Panc1 (cell line): ENCODE measurements at regions not wholly inside any gene's neighbourhood (a gene's known extent, or its start where the extent isn't known, plus 50 kb on each side); places are given as distances from the start of the nearest gene placed in this dataset.

Source experiments
- ATAC-seq: fragments of 200-7000 bp; cut with Tn5 transposase; 2 replicates; pipeline ENCODE4 v1.9.1; 2020; ENCODE audit warnings: mild to moderate bottlenecking, moderate library complexity
- BruUV-seq: library from RNA; stranded (reverse); fragments of 400-500 nt; replicated peaks from 2 replicates; lab custom pipeline; 2021; lab: Mats Ljungman, UMichigan
- CTCF ChIA-PET: fragments of 300-600 bp; sonication (Branson Sonifier 250); formaldehyde crosslinking; loops from one replicate; lab custom pipeline; 2022; ENCODE audit warnings: antibody characterized with exemption; lab: Charles Lee
- POLR2A ChIA-PET: fragments of 300-600 bp; sonication (Branson Sonifier 250); formaldehyde crosslinking; loops from one replicate; lab custom pipeline; 2022; ENCODE audit warnings: antibody characterized with exemption; lab: Charles Lee
- DNase-seq: peaks from one replicate; pipeline ENCODE4 v3.0.0-alpha.2; 2010; ENCODE audit warnings: low read depth, low spot score
- H3K27ac ChIP-seq: 2 replicates; pipeline ENCODE4 v1.5.1; 2011; ENCODE audit warnings: mild to moderate bottlenecking, low read length, inconsistent platforms
- H3K27me3 ChIP-seq: fragments of 200-500 bp; sonication (Bioruptor generic); 2 replicates; pipeline ENCODE4 v1.6.0; 2014; ENCODE audit warnings: low read length, inconsistent platforms; ENCODE audit not compliant: control insufficient read depth, insufficient read depth
- H3K36me3 ChIP-seq: fragments of 200-500 bp; sonication (Bioruptor generic); 2 replicates; pipeline ENCODE4 v1.5.1; 2014; ENCODE audit warnings: inconsistent platforms, mild to moderate bottlenecking, low read length, moderate library complexity; ENCODE audit not compliant: control insufficient read depth, insufficient read depth
- H3K4me1 ChIP-seq: 2 replicates; pipeline ENCODE4 v1.5.1; 2011; ENCODE audit warnings: inconsistent platforms, mild to moderate bottlenecking, low read length, moderate library complexity; ENCODE audit not compliant: control insufficient read depth, insufficient read depth
- H3K4me3 ChIP-seq, 2 experiments: 2 replicates each; pipeline ENCODE4 v1.5.1; 2011 to 2012; ENCODE audit warnings: low read depth in 2 of 2, low read length in 2 of 2, mild to moderate bottlenecking in 2 of 2, inconsistent platforms in 1 of 2, moderate library complexity in 1 of 2
- H3K9me3 ChIP-seq: fragments of 200-500 bp; sonication (Bioruptor generic); 2 replicates; pipeline ENCODE4 v1.5.1; 2014; ENCODE audit warnings: low read depth, mild to moderate bottlenecking, inconsistent platforms, low read length, moderate library complexity; ENCODE audit not compliant: control insufficient read depth, insufficient read depth
- CTCF ChIP-seq: fragments of 450-650 bp; IDR thresholded peaks from 2 replicates; pipeline ENCODE4 v1.5.1; 2017; ENCODE audit warnings: mild to moderate bottlenecking
- POLR2AphosphoS5 ChIP-seq: IDR thresholded peaks from 2 replicates; pipeline ENCODE4 v1.6.1; 2012; ENCODE audit warnings: mild to moderate bottlenecking, low read depth, low read length, moderate library complexity
- REST ChIP-seq, 2 experiments: IDR thresholded peaks; 2 replicates each; pipeline ENCODE4 v1.6.1; 2011 to 2012; ENCODE audit warnings: low read depth in 2 of 2, control low read depth in 1 of 2, low read length in 1 of 2, mild to moderate bottlenecking in 1 of 2, moderate library complexity in 1 of 2; ENCODE audit not compliant: insufficient read depth in 1 of 2
- SIN3A ChIP-seq: IDR thresholded peaks from 2 replicates; pipeline ENCODE4 v1.6.1; 2012; ENCODE audit warnings: low read depth, mild to moderate bottlenecking, low read length, moderate library complexity, borderline replicate concordance; ENCODE audit not compliant: insufficient read depth
- TCF7L2 ChIP-seq: IDR thresholded peaks from 2 replicates; pipeline ENCODE4 v1.6.1; 2011; ENCODE audit warnings: mild to moderate bottlenecking, low read depth, low read length, inconsistent platforms
- in situ Hi-C: cut with HindIII; loops from 2 replicates; pipeline ENCODE4 v1.10.0; 2016; ENCODE audit warnings: low sequenced_read_pairs, low pct_unique_long_range_greater_than_20kb
- intact Hi-C: fragments of 100-400 bp; cut with micrococcal nuclease; formaldehyde crosslinking; loops from one replicate; pipeline ENCODE4 v1.10.0; 2022; ENCODE audit not compliant: unreplicated experiment

DNA sequence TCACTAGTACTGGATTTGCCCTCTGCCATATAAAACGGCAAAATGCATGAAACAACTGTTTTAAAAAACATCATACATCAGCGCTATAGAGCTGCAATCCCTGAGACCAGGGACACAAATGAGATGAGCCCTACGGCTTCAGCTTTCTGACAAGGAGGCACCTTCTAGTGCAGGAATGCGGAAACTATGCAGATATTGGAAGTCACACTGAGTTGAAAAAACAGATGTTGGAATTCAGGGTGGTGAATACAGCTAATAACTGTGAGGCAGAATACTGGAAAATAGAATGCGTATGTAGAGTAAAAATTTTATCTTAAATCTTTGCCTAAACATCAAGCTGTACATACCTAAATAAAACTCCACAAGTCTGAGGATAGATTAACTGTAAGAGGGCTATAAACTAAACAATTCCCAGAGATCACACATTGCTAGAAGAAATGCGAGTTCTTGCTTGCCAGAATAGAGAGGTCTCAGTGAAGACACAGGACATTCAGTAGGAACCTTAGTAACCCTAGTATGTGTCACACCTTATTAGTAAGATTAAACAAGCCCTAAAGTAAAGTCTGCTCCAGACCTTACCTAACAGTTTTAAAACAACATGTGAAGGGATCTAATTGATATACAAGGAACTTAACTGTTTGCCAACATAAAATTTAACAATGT, 541.4 kb upstream of the DDX18 start:
- ChIA-PET CTCF (no interaction called here), POLR2A (no interaction called here)
- Histone ChIP-seq H3K27me3 (no peaks in the 10 kb centered on the region), H3K4me3 (no peak overlapping the region), H3K27ac (no peak overlapping the region), H3K4me1 (no peaks in the 10 kb centered on the region), H3K9me3 (no peaks in the 10 kb centered on the region), H3K36me3 (no peaks in the 10 kb centered on the region)
- no TSS peak for BruUV-seq
- intact Hi-C loops: no loop called here
- ATAC-seq: no peak
- in situ Hi-C loops: no loop called here
- TF ChIP-seq SIN3A (no peak), TCF7L2 (no peak), REST (IDR thresholded peaks at IDR 0.05; ENCODE audit: insufficient read depth in 1 of 2, low read depth in 2 of 2, low read length in 1 of 2) (no peak)
- no peak for DNase-seq

GRCh38 chr2:117293012-117293411, 521.5 kb upstream of the DDX18 start:
- Histone ChIP-seq H3K36me3 (no peaks in the 10 kb centered on the region), H3K9me3 (no peaks in the 10 kb centered on the region), H3K4me1 (no peaks in the 10 kb centered on the region), H3K4me3 (no peak overlapping the region), H3K27ac (no peak overlapping the region), H3K27me3 (no peaks in the 10 kb centered on the region)
- ChIA-PET POLR2A (no interaction called here), CTCF (no interaction called here)
- DNase-seq: no peak
- TF ChIP-seq POLR2AphosphoS5: no peak
- no peak for TF ChIP-seq TCF7L2
- no peak for TF ChIP-seq SIN3A
- TF ChIP-seq REST (IDR thresholded peaks at IDR 0.05; ENCODE audit: insufficient read depth in 1 of 2, low read depth in 2 of 2, low read length in 1 of 2): no peak
- TF ChIP-seq CTCF: no peak
- in situ Hi-C loops: no loop called here
- no TSS peak for BruUV-seq
- no peak for ATAC-seq
- intact Hi-C loops: no loop called here
